Hepatocyte (in vitro differentiated cells): ENCODE measurements at regions not wholly inside any gene's neighbourhood (a gene's known extent, or its start where the extent isn't known, plus 50 kb on each side); places are given as distances from the start of the nearest gene placed in this dataset.

Experiments used
- DNase-seq: peaks from one replicate; pipeline ENCODE4 v3.0.0-alpha.2; 2016; ENCODE audit warnings: low spot score
- H2AFZ ChIP-seq: fragments of 200-600 bp; sonication (generic); 2 replicates; pipeline ENCODE4 v1.6.0; 2016; ENCODE audit warnings: antibody characterized with exemption, mild to moderate bottlenecking
- H3K27ac ChIP-seq: fragments of 200-600 bp; sonication (generic); 2 replicates; pipeline ENCODE4 v1.5.1; 2016; ENCODE audit warnings: mild to moderate bottlenecking
- H3K27me3 ChIP-seq: fragments of 200-600 bp; sonication (generic); 2 replicates; pipeline ENCODE4 v1.6.1; 2016
- H3K36me3 ChIP-seq: fragments of 200-600 bp; sonication (generic); replicated peaks from 2 replicates; pipeline ENCODE4 v1.5.1; 2016; ENCODE audit warnings: low read depth; ENCODE audit not compliant: insufficient read depth
- H3K4me1 ChIP-seq: fragments of 200-600 bp; sonication (generic); 2 replicates; pipeline ENCODE4 v1.5.1; 2016; ENCODE audit warnings: mild to moderate bottlenecking, moderate library complexity; ENCODE audit not compliant: insufficient read depth
- H3K4me2 ChIP-seq: fragments of 200-600 bp; sonication (generic); 2 replicates; pipeline ENCODE4 v1.6.0; 2016
- H3K4me3 ChIP-seq: fragments of 200-600 bp; sonication (generic); 2 replicates; pipeline ENCODE4 v1.5.1; 2016; ENCODE audit warnings: mild to moderate bottlenecking
- H3K79me2 ChIP-seq: fragments of 200-600 bp; sonication (generic); 2 replicates; pipeline ENCODE4 v1.6.0; 2017; ENCODE audit warnings: mild to moderate bottlenecking
- H3K9me2 ChIP-seq: fragments of 200-600 bp; sonication (generic); replicated peaks from 2 replicates; pipeline ENCODE4 v1.6.0; 2017; ENCODE audit warnings: mild to moderate bottlenecking; ENCODE audit not compliant: insufficient read depth
- H3K9me3 ChIP-seq: fragments of 200-600 bp; sonication (generic); 2 replicates; pipeline ENCODE4 v1.5.1; 2016; ENCODE audit warnings: low read depth, mild to moderate bottlenecking
- H4K20me1 ChIP-seq: fragments of 200-600 bp; sonication (generic); 2 replicates; pipeline ENCODE4 v1.6.0; 2016; ENCODE audit warnings: mild to moderate bottlenecking; ENCODE audit not compliant: insufficient read depth, poor library complexity, severe bottlenecking
- CTCF ChIP-seq: fragments of 200-600 bp; sonication (generic); IDR thresholded peaks from 2 replicates; pipeline ENCODE4 v1.5.1; 2016; ENCODE audit warnings: antibody characterized with exemption, mild to moderate bottlenecking; ENCODE audit not compliant: poor library complexity
- EZH2 ChIP-seq: fragments of 200-600 bp; sonication (generic); IDR thresholded peaks from 2 replicates; pipeline ENCODE4 v1.6.1; 2016; ENCODE audit warnings: antibody characterized with exemption, mild to moderate bottlenecking, borderline replicate concordance
- EZH2phosphoT487 ChIP-seq: fragments of 200-600 bp; sonication (generic); IDR thresholded peaks from one replicate; pipeline ENCODE4 v1.6.1; 2018; ENCODE audit warnings: antibody characterized with exemption, mild to moderate bottlenecking, low read depth, moderate library complexity; ENCODE audit not compliant: unreplicated experiment, severe bottlenecking
- WGBS: methylation state at CpG from one replicate; pipeline ENCODE4 v1.1.6; 2016; ENCODE audit warnings: low lambda C conversion rate; ENCODE audit errors: missing lambda C conversion rate; 5-methylcytosine and 5-hydroxymethylcytosine counted together

- Histone ChIP-seq H3K4me2 (no peak overlapping the region), H3K79me2 (no peaks in the 10 kb centered on the region), H4K20me1 (no peaks in the 10 kb centered on the region), H3K27ac (no peak overlapping the region), H3K9me2 (no peaks in the 10 kb centered on the region), H3K27me3 (no peaks in the 10 kb centered on the region), H3K4me1 (no peaks in the 10 kb centered on the region), H3K4me3 (no peak overlapping the region), H2AFZ (no peak overlapping the region), H3K36me3 (no peaks in the 10 kb centered on the region), H3K9me3 (peaks cover 4% of the 10 kb centered on the region)
- no peak for DNase-seq
- TF ChIP-seq EZH2 (no peak), EZH2phosphoT487 (no peak), CTCF (no peak)
These were observed 230.2 kb upstream of the SSTR1 start for GRCh38 chr14:37977481-37977880.

- no peak overlapping the region for H3K4me2 ChIP-seq
- no peaks in the 10 kb centered on the region for H3K4me1 ChIP-seq
- H4K20me1 ChIP-seq: no peaks in the 10 kb centered on the region
- H3K9me3 ChIP-seq: no peaks in the 10 kb centered on the region
- H3K79me2 ChIP-seq: no peaks in the 10 kb centered on the region
- WGBS: 59% methylated on average over 2 of the region's 2 CpGs
- no peak overlapping the region for H3K4me3 ChIP-seq
- no peak overlapping the region for H3K27ac ChIP-seq
- no peaks in the 10 kb centered on the region for H3K27me3 ChIP-seq
- peak; percentile 67 for TF ChIP-seq CTCF
- no peak for TF ChIP-seq EZH2
- TF ChIP-seq EZH2phosphoT487: no peak
- no peak overlapping the region for H2AFZ ChIP-seq
- DNase-seq: peak; percentile 68
- H3K9me2 ChIP-seq: no peaks in the 10 kb centered on the region
- H3K36me3 ChIP-seq: no peaks in the 10 kb centered on the region
These were observed 221.8 kb upstream of the SSTR1 start for GRCh38 chr14:37985826-37986470.

GRCh38 chr14:37988472-37988871 is 219.2 kb upstream of the SSTR1 start:
- no peaks in the 10 kb centered on the region for H3K9me3 ChIP-seq
- H3K27ac ChIP-seq: no peak overlapping the region
- no peaks in the 10 kb centered on the region for H3K27me3 ChIP-seq
- H2AFZ ChIP-seq: no peak overlapping the region
- H3K4me1 ChIP-seq: no peaks in the 10 kb centered on the region
- TF ChIP-seq EZH2 (no peak), CTCF (no peak), EZH2phosphoT487 (no peak)
- no peaks in the 10 kb centered on the region for H3K9me2 ChIP-seq
- H3K4me3 ChIP-seq: no peak overlapping the region
- 94% methylated on average over 3 of the region's 3 CpGs for WGBS
- H3K79me2 ChIP-seq: no peaks in the 10 kb centered on the region
- no peak overlapping the region for H3K4me2 ChIP-seq
- no peaks in the 10 kb centered on the region for H3K36me3 ChIP-seq
- H4K20me1 ChIP-seq: no peaks in the 10 kb centered on the region
- no peak for DNase-seq
